SK-N-SH (cell line): ENCODE measurements at regions not wholly inside any gene's neighbourhood (a gene's known extent, or its start where the extent isn't known, plus 50 kb on each side); places are given as distances from the start of the nearest gene placed in this dataset.

Experiments used
- CTCF ChIA-PET: fragments of 300-600, 350-600 bp; formaldehyde crosslinking; extraction: SDS; loops from one replicate; lab custom pipeline; 2021; lab: Yijun Ruan, JAX
- POLR2A ChIA-PET: fragments of 350-600 bp; sonication (Branson Sonifier 250); formaldehyde crosslinking; extraction: SDS; loops from one replicate; lab custom pipeline; 2020; ENCODE audit warnings: antibody characterized with exemption, inconsistent platforms; lab: Yijun Ruan, JAX
- DNase-seq: peaks from one replicate; pipeline ENCODE4 v3.0.0; 2012
- H2AFZ ChIP-seq: fragments of 200-600 bp; sonication (generic); 2 replicates; pipeline ENCODE4 v1.8.1; 2016; ENCODE audit warnings: antibody characterized with exemption, mild to moderate bottlenecking, low read depth
- H3F3A ChIP-seq: fragments of 200-600 bp; sonication (generic); replicated peaks from 2 replicates; pipeline ENCODE3; 2016; ENCODE audit warnings: antibody characterized with exemption, mild to moderate bottlenecking; ENCODE audit not compliant: insufficient read depth
- H3K27ac ChIP-seq, 2 experiments: fragments of 200-500 bp in 1 of 2; fragments of 200-600 bp in 1 of 2; sonication (Bioruptor generic) in 1 of 2; sonication (generic), shearing (Covaris generic) in 1 of 2; 2 replicates each; pipeline versions ENCODE4 v1.5.1 to v1.6.1; 2014 to 2016; ENCODE audit warnings: low read depth in 2 of 2, inconsistent platforms in 1 of 2, low read length in 1 of 2, mild to moderate bottlenecking in 1 of 2, mixed read lengths in 1 of 2
- H3K27me3 ChIP-seq: fragments of 200-600 bp; sonication (generic), shearing (Covaris generic); 2 replicates; pipeline ENCODE4 v1.6.1; 2016; ENCODE audit warnings: mixed run types; ENCODE audit not compliant: insufficient read depth
- H3K36me3 ChIP-seq, 2 experiments: fragments of 200-500 bp in 1 of 2; fragments of 200-600 bp in 1 of 2; sonication (Bioruptor generic) in 1 of 2; sonication (generic) in 1 of 2; replicated peaks in 1 of 2; 2 replicates each; pipeline versions ENCODE3 to v1.5.1; 2014 to 2016; ENCODE audit warnings: low read length in 1 of 2, mild to moderate bottlenecking in 1 of 2; ENCODE audit not compliant: insufficient read depth in 2 of 2, control insufficient read depth in 1 of 2
- H3K4me1 ChIP-seq, 2 experiments: fragments of 200-500 bp in 1 of 2; fragments of 200-600 bp in 1 of 2; sonication (Bioruptor generic) in 1 of 2; sonication (generic), shearing (Covaris generic) in 1 of 2; 2 replicates each; pipeline versions ENCODE4 v1.5.1 to v1.6.1; 2014 to 2016; ENCODE audit warnings: low read depth in 1 of 2, low read length in 1 of 2, mixed run types in 1 of 2; ENCODE audit not compliant: insufficient read depth in 2 of 2, control insufficient read depth in 1 of 2
- H3K4me2 ChIP-seq: fragments of 200-600 bp; sonication (generic), shearing (Covaris generic); 2 replicates; pipeline ENCODE4 v1.6.1; 2017; ENCODE audit warnings: mixed run types
- H3K4me3 ChIP-seq, 2 experiments: fragments of 200-500 bp in 1 of 2; fragments of 200-600 bp in 1 of 2; sonication (Bioruptor generic) in 1 of 2; sonication (generic), shearing (Covaris generic) in 1 of 2; 2 replicates each; pipeline versions ENCODE4 v1.5.1 to v1.8.1; 2014 to 2016; ENCODE audit warnings: low read depth in 2 of 2, inconsistent platforms in 1 of 2, low read length in 1 of 2, mild to moderate bottlenecking in 1 of 2, mixed read lengths in 1 of 2, moderate library complexity in 1 of 2
- H3K79me2 ChIP-seq: fragments of 200-600 bp; sonication (generic); 2 replicates; pipeline ENCODE4 v1.8.1; 2017; ENCODE audit warnings: mild to moderate bottlenecking; ENCODE audit not compliant: insufficient read depth
- H3K9ac ChIP-seq: fragments of 200-600 bp; sonication (generic); 2 replicates; pipeline ENCODE4 v1.6.1; 2017; ENCODE audit warnings: mixed run types
- H3K9me2 ChIP-seq: fragments of 200-600 bp; sonication (generic); 2 replicates; pipeline ENCODE4 v1.6.1; 2017; ENCODE audit warnings: mixed run types
- H3K9me3 ChIP-seq: fragments of 200-600 bp; sonication (generic); 2 replicates; pipeline ENCODE4 v1.6.1; 2017; ENCODE audit warnings: mixed run types, mild to moderate bottlenecking, moderate library complexity
- H4K20me1 ChIP-seq: fragments of 200-600 bp; sonication (generic); 2 replicates; pipeline ENCODE4 v1.6.1; 2017; ENCODE audit warnings: mild to moderate bottlenecking, mixed run types; ENCODE audit not compliant: insufficient read depth
- CHD2 ChIP-seq: fragments of 150-350 bp; IDR thresholded peaks from 2 replicates; pipeline ENCODE4 v1.6.1; 2018; ENCODE audit warnings: low read length; ENCODE audit not compliant: partially characterized antibody
- EZH2phosphoT487 ChIP-seq: fragments of 200-600 bp; sonication (generic); IDR thresholded peaks from 2 replicates; pipeline ENCODE4 v1.6.1; 2017; ENCODE audit warnings: low read depth, mixed run types, mild to moderate bottlenecking, antibody characterized with exemption, moderate library complexity, borderline replicate concordance
- FOSL2 ChIP-seq: IDR thresholded peaks from 2 replicates; pipeline ENCODE4 v1.4.0; 2012; ENCODE audit warnings: low read depth, mild to moderate bottlenecking, moderate library complexity, borderline replicate concordance
- GATA2 ChIP-seq: sonication (generic); formaldehyde crosslinking; IDR thresholded peaks from 2 replicates; pipeline ENCODE4 v1.5.0; 2020; ENCODE audit warnings: mild to moderate bottlenecking, missing genetic modification reagents
- MXI1 ChIP-seq: IDR thresholded peaks from 2 replicates; pipeline ENCODE4 v1.6.1; 2012; ENCODE audit warnings: mild to moderate bottlenecking, low read depth, low read length, improper control_type of control experiment
- PBX3 ChIP-seq: IDR thresholded peaks from 2 replicates; pipeline ENCODE4; 2012
- RAD21 ChIP-seq: IDR thresholded peaks from 2 replicates; pipeline ENCODE4 v1.6.1; 2012; ENCODE audit warnings: mild to moderate bottlenecking, low read length
- REST ChIP-seq: IDR thresholded peaks from 2 replicates; pipeline ENCODE4 v1.6.1; 2012; ENCODE audit warnings: mild to moderate bottlenecking, low read depth, low read length, moderate library complexity
- SIN3A ChIP-seq: IDR thresholded peaks from 2 replicates; pipeline ENCODE4 v1.6.1; 2012; ENCODE audit warnings: low read depth, mild to moderate bottlenecking, low read length, moderate library complexity, borderline replicate concordance
- SMC3 ChIP-seq: IDR thresholded peaks from 2 replicates; pipeline ENCODE4 v1.6.1; 2012; ENCODE audit warnings: low read depth, low read length, improper control_type of control experiment
- TCF12 ChIP-seq: IDR thresholded peaks from 2 replicates; pipeline ENCODE4 v1.4.0; 2012
- USF1 ChIP-seq: IDR thresholded peaks from 2 replicates; pipeline ENCODE4 v1.4.0; 2012; ENCODE audit warnings: low read depth, borderline replicate concordance
- USF2 ChIP-seq: fragments of 150-350 bp; IDR thresholded peaks from 2 replicates; pipeline ENCODE4 v1.6.1; 2017; ENCODE audit warnings: antibody characterized with exemption, low read length, low read depth, borderline replicate concordance
- ZBTB33 ChIP-seq: IDR thresholded peaks from 2 replicates; pipeline ENCODE4 v1.4.0; 2012; ENCODE audit warnings: low read depth, borderline replicate concordance
- WGBS: methylation state at CpG from one replicate; pipeline ENCODE4 v1.1.6; 2017; ENCODE audit warnings: low lambda C conversion rate; 5-methylcytosine and 5-hydroxymethylcytosine counted together

GRCh38 chr10:52469970-52470705 lies 156.1 kb downstream of the DKK1 start (continued):
- TF ChIP-seq USF2 (no peak), MXI1 (no peak), FOSL2 (no peak)

- Histone ChIP-seq H3K9me2 (peaks cover 3% of the 10 kb centered on the region; the same call in 1 of the 2 replicates), H3K4me2 (no peak overlapping the region), H2AFZ (no peak overlapping the region)
These were observed 158.5 kb downstream of the DKK1 start for GRCh38 chr10:52472406-52473146.

More at GRCh38 chr10:52472406-52473146, 158.5 kb downstream of the DKK1 start:
- no peaks in the 10 kb centered on the region for H3K36me3 ChIP-seq
- H3K4me3 ChIP-seq: no peak overlapping the region
- POLR2A ChIA-PET: no interaction called here
- H4K20me1 ChIP-seq: no peaks in the 10 kb centered on the region
- H3F3A ChIP-seq: peaks cover 7% of the 10 kb centered on the region
- 74% methylated on average over 5 of the region's 5 CpGs for WGBS
- H3K9ac ChIP-seq: no peak overlapping the region
- CTCF ChIA-PET: interaction anchor here (1.3 to 1.5 kb wide), 3 partner anchors 9 to 17 kb away, joined by 3 to 6 read pairs (median 4); no protein-coding TSS in a partner anchor
- TF ChIP-seq USF2 (no peak), TCF12 (no peak), ZBTB33 (no peak), RAD21 (no peak), GATA2 (CRISPR knock-in tag) (no peak), REST (no peak), SMC3 (no peak), EZH2phosphoT487 (no peak), SIN3A (no peak), CHD2 (no peak), PBX3 (no peak), USF1 (no peak)
- no peak for DNase-seq
- no peaks in the 10 kb centered on the region for H3K9me3 ChIP-seq
- no peaks in the 10 kb centered on the region for H3K79me2 ChIP-seq
- H3K27me3 ChIP-seq: no peaks in the 10 kb centered on the region
- H3K4me1 ChIP-seq: no peaks in the 10 kb centered on the region; a peak in 1 of 4 replicates
- no peak overlapping the region for H3K27ac ChIP-seq
